GM06990 (cell line): ENCODE measurements at regions not wholly inside any gene's neighbourhood (a gene's known extent, or its start where the extent isn't known, plus 50 kb on each side); places are given as distances from the start of the nearest gene placed in this dataset.

Experiments used
- DNase-seq: peaks from one replicate; pipeline ENCODE4 v3.0.0-alpha.2; 2011; ENCODE audit not compliant: insufficient read length; ENCODE audit errors: extremely low read depth
- H3K27me3 ChIP-seq: replicated peaks from 2 replicates; pipeline ENCODE4 v1.6.0; 2011; ENCODE audit warnings: low read length; ENCODE audit not compliant: control insufficient read depth, insufficient read depth
- H3K36me3 ChIP-seq: 2 replicates; pipeline ENCODE4 v1.5.1; 2011; ENCODE audit warnings: low read length; ENCODE audit not compliant: control insufficient read depth, insufficient read depth
- H3K4me3 ChIP-seq: replicated peaks from 2 replicates; pipeline ENCODE4 v1.5.1; 2011; ENCODE audit warnings: low read depth, mild to moderate bottlenecking, control low read depth, low read length
- CTCF ChIP-seq: IDR thresholded peaks from 2 replicates; pipeline ENCODE4 v1.5.1; 2011; ENCODE audit warnings: low read length, control low read depth, mild to moderate bottlenecking, inconsistent platforms; ENCODE audit not compliant: insufficient read depth, poor library complexity, severe bottlenecking

- Histone ChIP-seq H3K4me3 (no peak overlapping the region), H3K36me3 (no peaks in the 10 kb centered on the region), H3K27me3 (peaks cover 2% of the 10 kb centered on the region; the same call in 1 of the 2 replicates)
- no peak for DNase-seq
- TF ChIP-seq CTCF: no peak
These were observed 49.8 kb upstream of the FCN1 start for GRCh38 chr9:134967547-134967930.

- DNase-seq: no peak
- Histone ChIP-seq H3K4me3 (no peak overlapping the region), H3K36me3 (no peaks in the 10 kb centered on the region), H3K27me3 (peaks cover 2% of the 10 kb centered on the region; the same call in 1 of the 2 replicates)
- no peak for TF ChIP-seq CTCF
These were observed 50.5 kb upstream of the FCN1 start for GRCh38 chr9:134968011-134968822.

GRCh38 chr9:134968823-134969090, 51.0 kb upstream of the FCN1 start:
- Histone ChIP-seq H3K36me3 (no peaks in the 10 kb centered on the region), H3K4me3 (no peak overlapping the region), H3K27me3 (peaks cover 2% of the 10 kb centered on the region; the same call in 1 of the 2 replicates)
- no peak for TF ChIP-seq CTCF
- DNase-seq: no peak

GRCh38 chr9:134969156-134970045, 51.7 kb upstream of the FCN1 start:
- Histone ChIP-seq H3K36me3 (no peaks in the 10 kb centered on the region), H3K4me3 (no peak overlapping the region), H3K27me3 (peaks cover 2% of the 10 kb centered on the region; the same call in 1 of the 2 replicates)
- no peak for TF ChIP-seq CTCF
- DNase-seq: no peak

- Histone ChIP-seq H3K27me3 (peaks cover 2% of the 10 kb centered on the region; the same call in 1 of the 2 replicates), H3K4me3 (no peak overlapping the region), H3K36me3 (no peaks in the 10 kb centered on the region)
- DNase-seq: no peak
- no peak for TF ChIP-seq CTCF
These were observed 52.5 kb upstream of the FCN1 start for GRCh38 chr9:134970198-134970597.
